Endothelial cell (in vitro differentiated cells): ENCODE measurements at regions not wholly inside any gene's neighbourhood (a gene's known extent, or its start where the extent isn't known, plus 50 kb on each side); places are given as distances from the start of the nearest gene placed in this dataset.

Experiments used
- DNase-seq: peaks from one replicate; pipeline ENCODE4 v3.0.0; 2021; ENCODE audit warnings: low spot score
- H3K27ac Mint-ChIP-seq: one replicate; pipeline ENCODE4 v1.8.0; 2021; ENCODE audit warnings: mixed read lengths, inconsistent platforms; ENCODE audit not compliant: unreplicated experiment
- H3K27me3 Mint-ChIP-seq: one replicate; pipeline ENCODE4 v1.8.0; 2021; ENCODE audit warnings: mild to moderate bottlenecking, moderate library complexity, mixed read lengths, inconsistent platforms; ENCODE audit not compliant: unreplicated experiment
- H3K36me3 Mint-ChIP-seq: one replicate; pipeline ENCODE4 v1.8.0; 2021; ENCODE audit warnings: mild to moderate bottlenecking, low read depth, mixed read lengths, inconsistent platforms; ENCODE audit not compliant: unreplicated experiment
- H3K4me1 Mint-ChIP-seq: one replicate; pipeline ENCODE4 v1.8.0; 2021; ENCODE audit warnings: mild to moderate bottlenecking, mixed read lengths, inconsistent platforms; ENCODE audit not compliant: unreplicated experiment
- H3K4me3 Mint-ChIP-seq: one replicate; pipeline ENCODE4 v1.8.0; 2021; ENCODE audit warnings: mild to moderate bottlenecking, mixed read lengths, inconsistent platforms; ENCODE audit not compliant: unreplicated experiment
- H3K9me3 Mint-ChIP-seq: one replicate; pipeline ENCODE4 v1.8.0; 2021; ENCODE audit warnings: mixed read lengths, inconsistent platforms; ENCODE audit not compliant: unreplicated experiment
- CTCF ChIP-seq: fragments of 200-600 bp; sonication (generic); IDR thresholded peaks from one replicate; pipeline ENCODE4 v1.5.0; 2021; ENCODE audit warnings: antibody characterized with exemption; ENCODE audit not compliant: unreplicated experiment

- Mint-ChIP-seq H3K4me3 (no peak overlapping the region), H3K9me3 (no peaks in the 10 kb centered on the region), H3K36me3 (no peaks in the 10 kb centered on the region), H3K4me1 (peaks cover 4% of the 10 kb centered on the region), H3K27ac (no peak overlapping the region), H3K27me3 (no peaks in the 10 kb centered on the region)
- DNase-seq = no peak
- no peak for TF ChIP-seq CTCF
Observed at GRCh38 chr11:11113626-11114025, 239.4 kb downstream of the CSNK2A3 start.

- Mint-ChIP-seq H3K27ac (no peak overlapping the region), H3K27me3 (no peaks in the 10 kb centered on the region), H3K36me3 (no peaks in the 10 kb centered on the region), H3K9me3 (no peaks in the 10 kb centered on the region), H3K4me1 (no peaks in the 10 kb centered on the region), H3K4me3 (no peak overlapping the region)
- TF ChIP-seq CTCF = no peak
- no peak for DNase-seq
Observed at GRCh38 chr11:11108026-11108425, 245.0 kb downstream of the CSNK2A3 start.

DNA sequence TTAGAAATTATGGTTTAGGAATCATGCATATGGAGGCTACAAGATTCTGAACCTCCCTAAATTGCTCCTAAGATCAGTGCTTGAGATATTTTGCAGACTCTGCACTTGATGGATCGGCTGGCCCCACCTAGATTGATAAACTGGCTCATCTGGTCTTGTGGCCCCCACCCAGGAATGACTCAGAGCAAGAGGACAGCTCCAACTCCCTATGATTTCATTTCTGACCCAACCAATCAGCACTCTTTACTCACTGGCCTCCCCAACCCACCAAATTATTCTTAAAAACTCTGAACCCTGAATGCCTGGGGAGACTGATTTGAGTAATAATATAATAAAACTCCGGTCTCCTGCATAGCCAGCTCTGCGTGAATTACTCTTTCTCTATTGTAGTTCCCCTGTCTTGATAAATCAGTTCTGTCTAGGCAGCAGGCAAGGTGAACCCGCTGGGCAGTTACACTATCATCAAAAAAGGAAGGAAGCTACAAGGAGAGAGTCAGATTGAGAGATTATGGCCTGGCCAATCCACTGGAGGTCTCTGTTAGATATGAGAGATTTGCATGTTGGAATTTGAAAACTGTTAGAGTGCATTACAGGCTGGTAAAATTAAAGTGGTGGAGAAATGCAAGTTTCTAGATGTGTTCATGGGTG is 245.8 kb downstream of the CSNK2A3 start:
- TF ChIP-seq CTCF = no peak
- no peak for DNase-seq
- Mint-ChIP-seq H3K27ac (no peak overlapping the region), H3K4me3 (no peak overlapping the region), H3K27me3 (no peaks in the 10 kb centered on the region), H3K9me3 (no peaks in the 10 kb centered on the region), H3K36me3 (no peaks in the 10 kb centered on the region), H3K4me1 (no peaks in the 10 kb centered on the region)

DNA sequence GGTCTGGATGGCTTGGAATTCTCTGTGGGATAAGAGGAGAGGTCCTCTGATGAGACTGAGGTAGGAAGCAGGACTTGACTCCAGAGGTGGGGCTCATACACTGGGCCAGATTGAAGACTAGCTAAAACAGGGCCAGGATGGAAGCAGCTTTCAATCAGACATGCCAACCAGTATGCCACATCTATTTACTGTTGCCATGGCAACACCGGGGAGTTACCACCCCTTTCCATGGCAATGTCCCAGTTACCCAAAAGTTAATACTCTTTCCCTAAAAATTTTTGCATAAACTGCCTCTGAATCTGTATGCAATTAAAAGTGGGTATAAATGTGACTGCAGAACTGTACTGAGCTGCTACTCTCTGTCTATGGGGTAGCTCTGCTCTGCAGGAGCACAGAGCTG is 247.5 kb upstream of the ZBED5 start:
- H3K27ac Mint-ChIP-seq = no peak overlapping the region
- H3K36me3 Mint-ChIP-seq = no peaks in the 10 kb centered on the region

More for the DNA sequence above, 247.5 kb upstream of the ZBED5 start:
- H3K27me3 Mint-ChIP-seq = no peaks in the 10 kb centered on the region
- no peak overlapping the region for H3K4me3 Mint-ChIP-seq
- no peak for DNase-seq
- TF ChIP-seq CTCF = no peak
- H3K4me1 Mint-ChIP-seq = no peaks in the 10 kb centered on the region
- no peaks in the 10 kb centered on the region for H3K9me3 Mint-ChIP-seq
